GM12878 (cell line): ENCODE measurements at regions not wholly inside any gene's neighbourhood (a gene's known extent, or its start where the extent isn't known, plus 50 kb on each side); places are given as distances from the start of the nearest gene placed in this dataset.

Experiments used
- ATAC-seq: fragments of 200-7000 bp; cut with Tn5 transposase; 3 replicates; pipeline ENCODE4 v1.9.1; 2020; ENCODE audit warnings: mild to moderate bottlenecking, moderate library complexity
- BruUV-seq: library from RNA; stranded (reverse); fragments of 400-500 nt; replicated peaks from 2 replicates; lab custom pipeline; 2021; lab: Mats Ljungman, UMichigan
- CTCF ChIA-PET: fragments of 300-600 bp; sonication (Branson Sonifier 250); formaldehyde crosslinking; extraction: SDS; loops from one replicate; lab custom pipeline; 2021; ENCODE audit warnings: inconsistent platforms; lab: Yijun Ruan, JAX
- POLR2A ChIA-PET: fragments of 350-600 bp; formaldehyde crosslinking; extraction: SDS; loops from one replicate; lab custom pipeline; 2021; ENCODE audit warnings: inconsistent platforms; lab: Charles Lee
- RAD21 ChIA-PET: fragments of 300-600 bp; sonication (Branson Sonifier 250); formaldehyde crosslinking; loops from one replicate; lab custom pipeline; 2023; ENCODE audit warnings: antibody characterized with exemption; ENCODE audit not compliant: unreplicated experiment; lab: Charles Lee
- SMC1A ChIA-PET: fragments of 300-600 bp; sonication (Branson Sonifier 250); formaldehyde crosslinking; loops from one replicate; lab custom pipeline; 2023; ENCODE audit not compliant: unreplicated experiment, uncharacterized antibody; lab: Charles Lee
- DNase-seq: peaks from one replicate; pipeline ENCODE4 v3.0.0-alpha.2; 2011; ENCODE audit warnings: low read depth, low spot score
- FAIRE-seq: peaks from 3 replicates; lab custom pipeline; 2011; peaks lifted over from hg19 to GRCh38; lab: Jason Lieb, UNC
- H2AFZ ChIP-seq: 2 replicates; pipeline ENCODE4 v1.6.0; 2011; ENCODE audit warnings: low read depth, low read length, control low read depth; ENCODE audit not compliant: control insufficient read depth
- H3K27ac ChIP-seq: 2 replicates; pipeline ENCODE4 v1.5.1; 2011; ENCODE audit warnings: control low read depth; ENCODE audit not compliant: control insufficient read depth, insufficient read depth
- H3K27me3 ChIP-seq, 2 experiments: replicated peaks in 1 of 2; 2 replicates each; pipeline versions ENCODE4 v1.6.0 to v1.6.1; 2011; ENCODE audit warnings: low read length in 1 of 2; ENCODE audit not compliant: control insufficient read depth in 2 of 2, insufficient read depth in 2 of 2
- H3K36me3 ChIP-seq, 2 experiments: 2 replicates each; pipeline ENCODE4 v1.5.1; 2011; ENCODE audit warnings: low read length in 1 of 2; ENCODE audit not compliant: control insufficient read depth in 2 of 2, insufficient read depth in 2 of 2
- H3K4me1 ChIP-seq: 2 replicates; pipeline ENCODE4 v1.6.1; 2011; ENCODE audit warnings: mild to moderate bottlenecking, low read length, moderate library complexity, mixed read lengths; ENCODE audit not compliant: control insufficient read depth, insufficient read depth
- H3K4me2 ChIP-seq: 2 replicates; pipeline ENCODE4 v1.6.0; 2011; ENCODE audit warnings: control low read depth; ENCODE audit not compliant: control insufficient read depth, insufficient read depth
- H3K4me3 ChIP-seq: fragments of 200-600 bp; sonication (generic); 2 replicates; pipeline ENCODE4 v1.5.1; 2016
- H3K79me2 ChIP-seq: 2 replicates; pipeline ENCODE4 v1.6.0; 2011; ENCODE audit warnings: low read length; ENCODE audit not compliant: control insufficient read depth, insufficient read depth
- H3K9ac ChIP-seq: 2 replicates; pipeline ENCODE4 v1.8.0; 2011; ENCODE audit warnings: low read length, control low read depth, mixed read lengths; ENCODE audit not compliant: control insufficient read depth, insufficient read depth
- H3K9me3 ChIP-seq: replicated peaks from 3 replicates; pipeline ENCODE4 v1.5.1; 2011; ENCODE audit warnings: mild to moderate bottlenecking, low read length; ENCODE audit not compliant: control insufficient read depth, insufficient read depth
- H4K20me1 ChIP-seq: 2 replicates; pipeline ENCODE4 v1.6.0; 2011; ENCODE audit not compliant: control insufficient read depth, insufficient read depth
- BCL11A ChIP-seq: IDR thresholded peaks from 2 replicates; pipeline ENCODE4 v1.6.1; 2011; ENCODE audit warnings: low read depth, low read length
- CEBPB ChIP-seq, 2 experiments: fragments of 150-350 bp in 1 of 2; IDR thresholded peaks; 2 replicates each; pipeline ENCODE4 v1.6.1; 2012 to 2014; ENCODE audit warnings: low read depth in 2 of 2, low read length in 2 of 2, borderline replicate concordance in 1 of 2, inconsistent platforms in 1 of 2
- GABPA ChIP-seq: IDR thresholded peaks from 2 replicates; pipeline ENCODE4 v1.6.1; 2014; ENCODE audit warnings: antibody characterized with exemption, low read depth, mild to moderate bottlenecking, inconsistent platforms
- JUND ChIP-seq: IDR thresholded peaks from 2 replicates; pipeline ENCODE4 v1.6.1; 2012; ENCODE audit warnings: low read depth, mild to moderate bottlenecking, low read length, improper control_type of control experiment, moderate library complexity
- NFIC ChIP-seq: IDR thresholded peaks from 2 replicates; pipeline ENCODE4 v1.6.1; 2012; ENCODE audit warnings: low read depth, mild to moderate bottlenecking, inconsistent platforms, low read length, moderate library complexity
- NR2F1 ChIP-seq: fragments of 450-650 bp; conservative IDR thresholded peaks from 2 replicates; pipeline ENCODE4 v1.6.1; 2017; ENCODE audit warnings: mild to moderate bottlenecking
- POLR2AphosphoS2 ChIP-seq: IDR thresholded peaks from 2 replicates; pipeline ENCODE4 v1.6.1; 2011; ENCODE audit warnings: low read depth, mild to moderate bottlenecking, low read length, improper control_type of control experiment, moderate library complexity
- POLR2AphosphoS5 ChIP-seq: IDR thresholded peaks from 2 replicates; pipeline ENCODE4 v1.6.1; 2011; ENCODE audit warnings: mild to moderate bottlenecking, low read length, inconsistent platforms
- POU2F2 ChIP-seq: IDR thresholded peaks from 3 replicates; pipeline ENCODE4 v1.6.1; 2011; ENCODE audit warnings: low read depth, mild to moderate bottlenecking, low read length, borderline replicate concordance
- RB1 ChIP-seq: fragments of 450-650 bp; formaldehyde crosslinking; IDR thresholded peaks from 2 replicates; pipeline ENCODE4 v1.6.1; 2017; ENCODE audit warnings: mild to moderate bottlenecking, borderline replicate concordance
- RELA ChIP-seq: fragments of 450-650 bp; IDR thresholded peaks from 2 replicates; pipeline ENCODE4 v1.8.0; 2014; ENCODE audit warnings: borderline replicate concordance; ENCODE audit not compliant: partially characterized antibody
- TCF12 ChIP-seq: IDR thresholded peaks from 2 replicates; pipeline ENCODE4 v1.6.1; 2011; ENCODE audit warnings: low read depth, mild to moderate bottlenecking, low read length
- ZSCAN29 ChIP-seq: fragments of 450-650 bp; IDR thresholded peaks from 2 replicates; pipeline ENCODE4 v1.6.1; 2017; ENCODE audit warnings: mild to moderate bottlenecking, moderate library complexity
- WGBS: methylation state at CpG from one replicate; pipeline ENCODE4 v1.1.6; 2016; ENCODE audit warnings: low lambda C conversion rate; ENCODE audit not compliant: insufficient replicate concordance, insufficient coverage; ENCODE audit errors: missing lambda C conversion rate; 5-methylcytosine and 5-hydroxymethylcytosine counted together
- in situ Hi-C: fragments of 300-500 bp; cut with MboI; formaldehyde crosslinking; loops from 9 replicates; pipeline ENCODE4 v1.14.3; 2018; ENCODE audit warnings: mixed read lengths
- intact Hi-C: fragments of 100-400 bp; cut with micrococcal nuclease; formaldehyde crosslinking; loops from one replicate; pipeline ENCODE4 v1.14.2; 2022; ENCODE audit not compliant: unreplicated experiment
- TF ChIP-seq, protein P1 (sequence below): fragments of 450-650 bp; IDR thresholded peaks from 2 replicates; pipeline ENCODE4 v1.6.1; 2016; ENCODE audit warnings: mild to moderate bottlenecking, moderate library complexity, borderline replicate concordance
- TF ChIP-seq, protein P2 (sequence below): IDR thresholded peaks from 2 replicates; pipeline ENCODE4 v1.6.1; 2012; ENCODE audit warnings: low read depth, low read length, improper control_type of control experiment
- TF ChIP-seq, protein P3 (sequence below): IDR thresholded peaks from 2 replicates; pipeline ENCODE4 v1.6.1; 2011; ENCODE audit warnings: borderline replicate concordance, low read depth, mild to moderate bottlenecking, moderate library complexity, mixed read lengths, low read length; ENCODE audit not compliant: insufficient read depth; ENCODE audit errors: extremely low read length

DNA sequence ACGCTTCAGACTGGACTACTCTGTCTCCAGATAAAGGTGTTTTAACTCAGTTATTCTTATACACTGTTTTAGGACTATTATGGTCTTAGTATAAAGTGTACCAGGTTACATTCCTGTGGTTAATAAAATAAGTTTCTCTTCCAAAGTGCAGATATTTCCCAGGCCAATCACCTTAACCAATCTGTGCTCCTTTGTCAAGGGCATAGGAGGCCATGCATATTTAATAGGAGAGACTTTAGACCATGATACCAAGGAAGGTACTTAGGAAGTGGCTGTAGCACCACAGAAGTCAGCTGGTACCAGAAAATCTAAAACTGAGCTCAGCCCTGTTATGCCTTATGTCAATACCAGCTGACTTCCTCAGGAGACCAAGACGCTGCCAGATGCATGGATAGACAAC is 226.5 kb upstream of the TMEM72 start:
- WGBS = 0% methylated on average over 2 of the region's 2 CpGs
- no peak for FAIRE-seq
- POLR2A ChIA-PET = no interaction called here
- H3K9me3 ChIP-seq = no peaks in the 10 kb centered on the region
- H3K27ac ChIP-seq = no peak overlapping the region
- H3K4me3 ChIP-seq = no peak overlapping the region
- H3K36me3 ChIP-seq = no peaks in the 10 kb centered on the region
- no TSS peak for BruUV-seq
- no peak overlapping the region for H3K9ac ChIP-seq
- H3K4me1 ChIP-seq = no peaks in the 10 kb centered on the region
- SMC1A ChIA-PET = no interaction called here
- no peak for ATAC-seq
- H3K4me2 ChIP-seq = no peak overlapping the region
- H3K27me3 ChIP-seq = no peaks in the 10 kb centered on the region
- in situ Hi-C loops (no loop called here), intact Hi-C loops (no loop called here)
- H4K20me1 ChIP-seq = no peaks in the 10 kb centered on the region
- DNase-seq = no peak
- TF ChIP-seq BCL11A (no peak), GABPA (no peak), POLR2AphosphoS2 (no peak), NFIC (no peak), POLR2AphosphoS5 (no peak), JUND (no peak), RB1 (no peak), NR2F1 (no peak), POU2F2 (no peak), RELA (no peak), TCF12 (no peak), ZSCAN29 (no peak), CEBPB (IDR thresholded peaks at IDR 0.05; ENCODE audit: borderline replicate concordance in 1 of 2, low read depth in 2 of 2, low read length in 2 of 2) (no peak)
- TF ChIP-seq, protein P1, sequence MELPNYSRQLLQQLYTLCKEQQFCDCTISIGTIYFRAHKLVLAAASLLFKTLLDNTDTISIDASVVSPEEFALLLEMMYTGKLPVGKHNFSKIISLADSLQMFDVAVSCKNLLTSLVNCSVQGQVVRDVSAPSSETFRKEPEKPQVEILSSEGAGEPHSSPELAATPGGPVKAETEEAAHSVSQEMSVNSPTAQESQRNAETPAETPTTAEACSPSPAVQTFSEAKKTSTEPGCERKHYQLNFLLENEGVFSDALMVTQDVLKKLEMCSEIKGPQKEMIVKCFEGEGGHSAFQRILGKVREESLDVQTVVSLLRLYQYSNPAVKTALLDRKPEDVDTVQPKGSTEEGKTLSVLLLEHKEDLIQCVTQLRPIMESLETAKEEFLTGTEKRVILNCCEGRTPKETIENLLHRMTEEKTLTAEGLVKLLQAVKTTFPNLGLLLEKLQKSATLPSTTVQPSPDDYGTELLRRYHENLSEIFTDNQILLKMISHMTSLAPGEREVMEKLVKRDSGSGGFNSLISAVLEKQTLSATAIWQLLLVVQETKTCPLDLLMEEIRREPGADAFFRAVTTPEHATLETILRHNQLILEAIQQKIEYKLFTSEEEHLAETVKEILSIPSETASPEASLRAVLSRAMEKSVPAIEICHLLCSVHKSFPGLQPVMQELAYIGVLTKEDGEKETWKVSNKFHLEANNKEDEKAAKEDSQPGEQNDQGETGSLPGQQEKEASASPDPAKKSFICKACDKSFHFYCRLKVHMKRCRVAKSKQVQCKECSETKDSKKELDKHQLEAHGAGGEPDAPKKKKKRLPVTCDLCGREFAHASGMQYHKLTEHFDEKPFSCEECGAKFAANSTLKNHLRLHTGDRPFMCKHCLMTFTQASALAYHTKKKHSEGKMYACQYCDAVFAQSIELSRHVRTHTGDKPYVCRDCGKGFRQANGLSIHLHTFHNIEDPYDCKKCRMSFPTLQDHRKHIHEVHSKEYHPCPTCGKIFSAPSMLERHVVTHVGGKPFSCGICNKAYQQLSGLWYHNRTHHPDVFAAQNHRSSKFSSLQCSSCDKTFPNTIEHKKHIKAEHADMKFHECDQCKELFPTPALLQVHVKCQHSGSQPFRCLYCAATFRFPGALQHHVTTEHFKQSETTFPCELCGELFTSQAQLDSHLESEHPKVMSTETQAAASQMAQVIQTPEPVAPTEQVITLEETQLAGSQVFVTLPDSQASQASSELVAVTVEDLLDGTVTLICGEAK = no peak
- TF ChIP-seq, protein P2, sequence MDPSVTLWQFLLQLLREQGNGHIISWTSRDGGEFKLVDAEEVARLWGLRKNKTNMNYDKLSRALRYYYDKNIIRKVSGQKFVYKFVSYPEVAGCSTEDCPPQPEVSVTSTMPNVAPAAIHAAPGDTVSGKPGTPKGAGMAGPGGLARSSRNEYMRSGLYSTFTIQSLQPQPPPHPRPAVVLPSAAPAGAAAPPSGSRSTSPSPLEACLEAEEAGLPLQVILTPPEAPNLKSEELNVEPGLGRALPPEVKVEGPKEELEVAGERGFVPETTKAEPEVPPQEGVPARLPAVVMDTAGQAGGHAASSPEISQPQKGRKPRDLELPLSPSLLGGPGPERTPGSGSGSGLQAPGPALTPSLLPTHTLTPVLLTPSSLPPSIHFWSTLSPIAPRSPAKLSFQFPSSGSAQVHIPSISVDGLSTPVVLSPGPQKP = no peak
- TF ChIP-seq, protein P3, sequence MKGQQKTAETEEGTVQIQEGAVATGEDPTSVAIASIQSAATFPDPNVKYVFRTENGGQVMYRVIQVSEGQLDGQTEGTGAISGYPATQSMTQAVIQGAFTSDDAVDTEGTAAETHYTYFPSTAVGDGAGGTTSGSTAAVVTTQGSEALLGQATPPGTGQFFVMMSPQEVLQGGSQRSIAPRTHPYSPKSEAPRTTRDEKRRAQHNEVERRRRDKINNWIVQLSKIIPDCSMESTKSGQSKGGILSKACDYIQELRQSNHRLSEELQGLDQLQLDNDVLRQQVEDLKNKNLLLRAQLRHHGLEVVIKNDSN = no peak
- RAD21 ChIA-PET = no interaction called here
- CTCF ChIA-PET = no interaction called here
- no peaks in the 10 kb centered on the region for H3K79me2 ChIP-seq
- H2AFZ ChIP-seq = no peak overlapping the region
